HFFc6 (cell line): ENCODE measurements at regions not wholly inside any gene's neighbourhood (a gene's known extent, or its start where the extent isn't known, plus 50 kb on each side); places are given as distances from the start of the nearest gene placed in this dataset.

Source experiments
- DNase-seq: peaks from one replicate; pipeline ENCODE4 v3.0.0-alpha.2; 2018
- H3K27ac Mint-ChIP-seq: 2 replicates; pipeline ENCODE4 v1.8.0; 2020; ENCODE audit warnings: mild to moderate bottlenecking, mixed read lengths
- H3K27me3 Mint-ChIP-seq: 2 replicates; pipeline ENCODE4 v1.8.0; 2021; ENCODE audit warnings: mild to moderate bottlenecking, moderate library complexity, mixed read lengths; ENCODE audit not compliant: insufficient read depth
- H3K36me3 Mint-ChIP-seq: 2 replicates; pipeline ENCODE4 v1.8.0; 2021; ENCODE audit warnings: low read depth, mixed read lengths
- H3K4me1 Mint-ChIP-seq: 2 replicates; pipeline ENCODE4 v1.8.0; 2020; ENCODE audit warnings: low read depth, mixed read lengths
- H3K4me3 Mint-ChIP-seq: 2 replicates; pipeline ENCODE4 v1.8.0; 2020; ENCODE audit warnings: mild to moderate bottlenecking, moderate library complexity, mixed read lengths
- H3K9me3 Mint-ChIP-seq: 2 replicates; pipeline ENCODE4 v1.8.0; 2020; ENCODE audit warnings: mild to moderate bottlenecking, mixed read lengths
- TF ChIP-seq, protein P1 (sequence below): fragments of 200-600 bp; sonication (generic); IDR thresholded peaks from 2 replicates; pipeline ENCODE4 v1.5.0; 2021; ENCODE audit warnings: antibody characterized with exemption, mild to moderate bottlenecking

DNA sequence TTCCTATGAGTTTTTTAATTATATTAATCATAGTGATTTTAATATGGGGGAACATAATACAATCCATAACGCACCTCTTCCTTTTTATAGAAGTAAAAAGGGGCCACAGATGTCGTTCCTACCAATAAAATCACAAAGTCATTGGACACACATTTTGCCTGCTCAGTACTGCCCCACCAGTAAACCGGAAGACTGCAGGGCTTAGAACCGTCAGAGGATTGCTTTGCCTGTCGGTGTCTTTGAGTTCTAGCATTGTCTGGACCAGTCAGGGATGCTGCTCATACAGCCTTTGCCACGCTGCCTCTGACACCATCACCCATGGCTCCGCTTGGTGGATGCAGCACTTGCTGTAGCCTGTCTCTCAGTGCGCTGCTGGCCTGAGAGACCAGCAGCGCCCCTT is 853.6 kb downstream of the C6orf118 start:
- Mint-ChIP-seq H3K36me3 (no peaks in the 10 kb centered on the region), H3K27me3 (no peaks in the 10 kb centered on the region), H3K4me3 (no peak overlapping the region), H3K9me3 (peaks cover 29% of the 10 kb centered on the region), H3K27ac (no peak overlapping the region), H3K4me1 (no peaks in the 10 kb centered on the region)
- no peak for DNase-seq
- TF ChIP-seq, protein P1, sequence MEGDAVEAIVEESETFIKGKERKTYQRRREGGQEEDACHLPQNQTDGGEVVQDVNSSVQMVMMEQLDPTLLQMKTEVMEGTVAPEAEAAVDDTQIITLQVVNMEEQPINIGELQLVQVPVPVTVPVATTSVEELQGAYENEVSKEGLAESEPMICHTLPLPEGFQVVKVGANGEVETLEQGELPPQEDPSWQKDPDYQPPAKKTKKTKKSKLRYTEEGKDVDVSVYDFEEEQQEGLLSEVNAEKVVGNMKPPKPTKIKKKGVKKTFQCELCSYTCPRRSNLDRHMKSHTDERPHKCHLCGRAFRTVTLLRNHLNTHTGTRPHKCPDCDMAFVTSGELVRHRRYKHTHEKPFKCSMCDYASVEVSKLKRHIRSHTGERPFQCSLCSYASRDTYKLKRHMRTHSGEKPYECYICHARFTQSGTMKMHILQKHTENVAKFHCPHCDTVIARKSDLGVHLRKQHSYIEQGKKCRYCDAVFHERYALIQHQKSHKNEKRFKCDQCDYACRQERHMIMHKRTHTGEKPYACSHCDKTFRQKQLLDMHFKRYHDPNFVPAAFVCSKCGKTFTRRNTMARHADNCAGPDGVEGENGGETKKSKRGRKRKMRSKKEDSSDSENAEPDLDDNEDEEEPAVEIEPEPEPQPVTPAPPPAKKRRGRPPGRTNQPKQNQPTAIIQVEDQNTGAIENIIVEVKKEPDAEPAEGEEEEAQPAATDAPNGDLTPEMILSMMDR: no peak

DNA sequence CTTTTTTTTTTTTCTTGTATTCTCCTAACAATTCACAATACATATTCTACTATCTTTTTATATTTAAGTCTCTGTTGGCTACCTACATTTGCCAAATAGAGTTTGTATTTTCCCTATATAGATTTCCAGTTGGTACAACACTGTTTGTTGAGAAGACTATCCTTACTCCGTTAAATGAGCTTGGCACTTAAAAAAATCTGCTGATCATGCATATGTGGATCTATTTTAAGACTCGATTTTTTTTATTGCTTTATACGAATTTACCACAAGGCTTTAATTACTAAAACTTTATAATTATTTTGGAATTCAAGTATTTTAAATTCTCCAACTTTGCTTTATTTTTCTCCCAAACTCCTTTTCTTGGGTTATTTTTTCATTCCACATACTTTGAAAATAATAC is 855.6 kb downstream of the C6orf118 start:
- no peak overlapping the region for H3K4me3 Mint-ChIP-seq
- TF ChIP-seq, protein P1: no peak
- no peaks in the 10 kb centered on the region for H3K27me3 Mint-ChIP-seq
- no peaks in the 10 kb centered on the region for H3K4me1 Mint-ChIP-seq
- no peak overlapping the region for H3K27ac Mint-ChIP-seq
- H3K9me3 Mint-ChIP-seq: peaks cover 33% of the 10 kb centered on the region
- no peaks in the 10 kb centered on the region for H3K36me3 Mint-ChIP-seq
- no peak for DNase-seq

DNA sequence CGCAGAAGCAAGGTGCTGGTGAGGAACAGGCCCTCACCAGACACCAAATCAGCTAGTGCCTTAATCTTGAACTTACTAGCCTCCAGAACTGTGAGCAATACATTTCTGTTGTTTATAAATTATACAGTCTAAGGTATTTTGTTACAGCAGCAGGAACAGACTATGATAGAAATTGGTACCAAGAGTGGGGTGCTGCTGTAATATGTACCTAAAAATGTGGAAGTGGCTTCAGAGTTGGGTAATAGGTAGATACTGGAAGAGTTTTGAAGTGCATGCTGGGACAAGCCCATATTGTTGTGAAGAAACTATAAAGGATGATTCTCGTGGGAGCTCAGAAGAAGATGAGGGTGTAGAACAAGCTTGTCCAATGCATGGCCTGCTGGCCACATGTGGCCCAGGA is 866.8 kb downstream of the C6orf118 start:
- H3K36me3 Mint-ChIP-seq: no peaks in the 10 kb centered on the region; the same call in 1 of the 2 replicates
- peaks cover 54% of the 10 kb centered on the region for H3K9me3 Mint-ChIP-seq
- no peaks in the 10 kb centered on the region for H3K4me1 Mint-ChIP-seq
- H3K4me3 Mint-ChIP-seq: no peak overlapping the region
- DNase-seq: no peak
- no peaks in the 10 kb centered on the region for H3K27me3 Mint-ChIP-seq
- H3K27ac Mint-ChIP-seq: no peak overlapping the region
- TF ChIP-seq, protein P1: no peak

DNA sequence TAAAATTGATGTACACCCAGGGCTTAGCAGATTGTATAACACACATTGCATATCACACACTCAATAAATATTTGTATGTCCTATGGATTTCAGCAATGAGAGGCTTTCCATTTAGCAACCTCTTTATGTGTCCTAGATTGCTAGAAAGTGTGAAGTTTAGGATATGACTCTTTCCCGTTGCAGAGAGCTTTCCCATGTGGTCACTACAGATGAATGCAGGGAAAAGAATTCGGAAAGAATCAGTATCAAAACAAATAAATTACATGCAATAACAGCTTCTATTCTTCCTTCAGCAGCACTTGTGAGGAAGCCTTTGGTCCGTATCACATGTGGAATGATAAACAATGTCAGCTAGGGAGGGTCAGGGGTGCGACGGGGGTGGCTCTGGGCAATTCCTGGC is 870.1 kb downstream of the C6orf118 start:
- no peaks in the 10 kb centered on the region for H3K36me3 Mint-ChIP-seq
- no peak for DNase-seq
- TF ChIP-seq, protein P1: no peak
- H3K4me1 Mint-ChIP-seq: no peaks in the 10 kb centered on the region
- H3K27ac Mint-ChIP-seq: no peak overlapping the region
- no peak overlapping the region for H3K4me3 Mint-ChIP-seq
- peaks cover 2% of the 10 kb centered on the region; the same call in 1 of the 2 replicates for H3K27me3 Mint-ChIP-seq
- peaks cover 63% of the 10 kb centered on the region for H3K9me3 Mint-ChIP-seq

DNA sequence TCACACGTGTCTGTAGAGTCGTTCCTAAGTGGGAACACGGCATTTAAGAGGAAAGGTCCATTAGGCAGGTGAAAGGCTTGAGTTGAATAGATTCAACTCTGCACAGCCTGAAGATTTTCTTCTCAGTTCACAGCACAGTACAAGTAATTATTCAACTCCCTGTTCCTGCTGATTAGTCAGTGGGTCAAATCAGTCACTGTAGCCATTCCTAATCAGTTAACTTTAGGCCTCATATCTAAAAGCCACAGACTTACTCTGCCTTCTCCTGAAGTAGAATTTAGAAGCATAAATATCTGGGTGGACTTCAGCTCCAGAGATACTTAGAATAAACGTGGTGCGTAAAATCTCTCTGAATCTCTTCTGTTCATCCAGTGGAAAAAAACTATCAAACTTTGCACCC is 872.4 kb downstream of the C6orf118 start:
- DNase-seq: no peak
- Mint-ChIP-seq H3K36me3 (no peaks in the 10 kb centered on the region), H3K4me1 (no peaks in the 10 kb centered on the region), H3K9me3 (peaks cover 53% of the 10 kb centered on the region), H3K27me3 (peaks cover 2% of the 10 kb centered on the region; the same call in 1 of the 2 replicates), H3K4me3 (no peak overlapping the region), H3K27ac (no peak overlapping the region)
- TF ChIP-seq, protein P1: no peak
